ENCODE measurements at regions not wholly inside any gene's neighbourhood (a gene's known extent, or its start where the extent isn't known, plus 50 kb on each side); places are given as distances from the start of the nearest gene placed in this dataset.

DNA sequence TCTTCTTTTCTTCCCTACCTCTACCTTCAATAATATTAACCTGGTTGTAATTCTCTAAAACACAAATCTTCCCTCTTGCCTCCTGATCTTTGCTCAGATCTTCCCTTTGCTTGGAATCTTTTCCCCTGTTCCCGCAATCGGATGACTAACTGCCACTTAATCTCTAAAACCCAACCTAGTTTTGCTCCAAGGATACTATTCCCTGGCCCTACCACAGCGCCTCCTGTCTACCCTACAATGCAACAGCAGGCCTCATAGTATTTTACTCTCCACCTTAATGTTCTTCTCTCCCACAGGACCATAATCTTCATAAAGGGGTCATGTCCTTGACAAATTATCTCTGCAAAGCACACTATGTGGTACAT lies 246.8 kb upstream of the TNP1 start:
- Mint-ChIP-seq H3K9me3 (no peaks in the 10 kb centered on the region), H3K27ac (ENCODE audit: low read depth) (no peak overlapping the region), H3K27me3 (peaks cover 9% of the 10 kb centered on the region), H3K4me3 (no peak overlapping the region), H3K36me3 (ENCODE audit: insufficient read depth) (peaks cover 4% of the 10 kb centered on the region), H3K4me1 (no peaks in the 10 kb centered on the region)
- ATAC-seq (replicated peaks; ENCODE audit: extremely low read depth, poor library complexity, severe bottlenecking) (no peak), DNase-seq (ENCODE audit: low spot score in 2 of 2) (no peak)

DNA sequence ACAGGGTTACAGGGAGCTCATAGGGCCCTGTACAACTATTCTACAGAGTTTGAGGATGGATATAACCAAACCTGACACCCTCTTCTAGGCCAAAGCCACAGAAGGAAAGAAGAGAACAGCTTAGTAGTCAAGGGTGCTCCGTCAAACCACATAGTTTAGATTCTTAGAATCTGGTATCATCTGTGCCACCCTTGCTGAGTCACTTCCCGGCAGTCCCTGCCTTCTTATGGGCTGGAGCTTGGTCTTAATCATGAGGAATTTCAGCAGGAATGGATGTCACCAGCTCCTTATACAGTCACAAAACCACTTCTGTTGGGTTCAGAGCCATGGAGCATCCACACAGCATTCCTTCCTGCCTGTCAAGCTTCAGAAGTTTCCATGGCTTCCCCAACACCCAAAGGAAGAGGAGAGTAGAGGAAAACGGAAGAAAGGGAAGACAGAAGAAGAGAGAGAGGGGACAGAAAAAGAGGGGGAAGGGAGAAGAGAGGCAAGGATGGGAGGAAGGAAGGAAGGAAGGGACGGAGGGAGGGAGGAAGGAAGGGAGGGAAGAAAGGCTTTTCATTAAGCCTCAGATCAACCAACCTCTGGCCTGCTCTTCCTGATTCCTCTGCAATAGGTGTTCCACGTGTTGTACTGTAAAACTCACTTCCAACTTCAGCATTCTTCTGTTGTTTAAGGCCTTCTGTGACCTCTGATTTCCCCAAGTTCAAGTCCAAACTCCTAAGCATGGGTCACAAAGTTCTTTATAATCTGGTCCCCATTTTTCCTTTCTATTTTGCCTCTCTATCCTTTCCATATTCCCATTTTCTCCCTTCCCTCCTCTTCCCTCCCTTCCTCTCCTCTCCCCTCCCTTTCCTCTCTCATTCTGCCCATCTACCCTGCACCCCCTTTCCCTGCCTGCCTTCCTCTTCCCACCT lies 246.1 kb upstream of the TNP1 start:
- no peak overlapping the region for H3K27ac Mint-ChIP-seq (ENCODE audit: low read depth)
- ATAC-seq (replicated peaks; ENCODE audit: extremely low read depth, poor library complexity, severe bottlenecking): no peak
- H3K36me3 Mint-ChIP-seq (ENCODE audit: insufficient read depth): peaks cover 4% of the 10 kb centered on the region
- no peaks in the 10 kb centered on the region for H3K9me3 Mint-ChIP-seq
- peaks cover 10% of the 10 kb centered on the region for H3K27me3 Mint-ChIP-seq
- no peaks in the 10 kb centered on the region for H3K4me1 Mint-ChIP-seq
- no peak for DNase-seq (ENCODE audit: low spot score in 2 of 2)
- H3K4me3 Mint-ChIP-seq: no peak overlapping the region

DNA sequence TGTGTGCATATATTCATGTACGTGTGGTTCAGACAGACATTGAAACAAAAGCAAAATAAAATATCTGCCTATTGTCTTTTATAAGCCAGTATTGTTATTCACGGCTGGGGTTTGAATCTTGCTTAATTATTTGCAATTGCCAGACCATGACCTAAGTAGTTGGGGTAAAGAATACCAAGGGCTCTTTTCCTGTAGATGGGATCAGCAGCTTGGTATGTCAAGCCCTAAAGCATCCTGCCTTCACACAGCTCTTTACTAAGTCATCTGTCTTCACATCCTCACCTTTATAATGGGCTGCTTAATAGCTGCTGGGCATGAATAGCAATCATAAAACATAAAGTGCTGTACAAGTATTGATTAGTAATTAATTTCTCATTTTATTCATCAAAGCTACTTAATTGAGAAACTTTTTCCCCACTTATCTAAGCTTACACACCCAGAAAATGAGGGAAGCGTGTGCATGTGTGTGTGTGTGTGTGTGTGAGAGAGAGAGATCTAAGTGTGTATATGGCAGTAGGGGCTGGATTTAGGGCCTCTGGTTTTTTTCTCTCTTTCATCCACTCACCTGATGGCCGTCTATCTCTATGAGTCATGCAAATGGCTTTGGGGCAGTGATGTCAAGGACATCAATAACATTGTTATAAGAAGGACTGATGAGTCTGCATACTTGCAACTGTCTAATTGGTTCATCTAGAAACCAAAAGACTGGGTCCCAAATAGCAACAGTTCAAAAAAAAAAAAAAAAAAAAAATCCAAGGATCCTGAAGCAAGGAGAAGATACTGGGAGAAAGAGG lies 244.1 kb upstream of the TNP1 start:
- no peak overlapping the region for H3K27ac Mint-ChIP-seq (ENCODE audit: low read depth)

DNA sequence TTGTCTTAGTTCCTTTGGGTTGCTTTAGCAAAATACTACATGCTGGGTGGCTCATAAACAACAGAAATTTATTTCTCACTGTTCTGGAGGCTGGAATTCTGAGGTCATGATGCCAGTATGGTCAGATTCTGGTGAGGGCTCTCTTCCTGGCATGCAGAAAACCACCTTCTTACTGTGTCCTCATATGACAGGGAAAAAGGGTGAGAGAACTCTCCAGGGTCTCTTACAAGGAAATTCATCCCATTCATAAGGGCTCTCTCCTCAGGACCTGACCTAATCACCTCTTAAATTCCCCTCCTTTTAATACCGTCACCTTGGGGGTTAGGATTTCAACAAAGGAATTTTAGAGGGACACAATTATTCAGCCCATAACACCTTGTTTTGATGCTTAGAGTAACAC lies 243.1 kb upstream of the TNP1 start:
- H3K4me3 Mint-ChIP-seq: no peak overlapping the region
- H3K27me3 Mint-ChIP-seq: peaks cover 10% of the 10 kb centered on the region
- no peaks in the 10 kb centered on the region for H3K9me3 Mint-ChIP-seq
- no peak overlapping the region for H3K27ac Mint-ChIP-seq (ENCODE audit: low read depth)
- ATAC-seq (replicated peaks; ENCODE audit: extremely low read depth, poor library complexity, severe bottlenecking): no peak
- no peaks in the 10 kb centered on the region for H3K36me3 Mint-ChIP-seq (ENCODE audit: insufficient read depth)
- no peak for DNase-seq (ENCODE audit: low spot score in 2 of 2)
- H3K4me1 Mint-ChIP-seq: no peaks in the 10 kb centered on the region

More for the DNA sequence above, 244.1 kb upstream of the TNP1 start:
- H3K9me3 Mint-ChIP-seq: no peaks in the 10 kb centered on the region
- H3K36me3 Mint-ChIP-seq (ENCODE audit: insufficient read depth): no peaks in the 10 kb centered on the region
- ATAC-seq (replicated peaks; ENCODE audit: extremely low read depth, poor library complexity, severe bottlenecking): no peak
- no peak overlapping the region for H3K4me3 Mint-ChIP-seq
- DNase-seq (ENCODE audit: low spot score in 2 of 2): no peak
- no peaks in the 10 kb centered on the region for H3K4me1 Mint-ChIP-seq
- H3K27me3 Mint-ChIP-seq: peaks cover 10% of the 10 kb centered on the region

DNA sequence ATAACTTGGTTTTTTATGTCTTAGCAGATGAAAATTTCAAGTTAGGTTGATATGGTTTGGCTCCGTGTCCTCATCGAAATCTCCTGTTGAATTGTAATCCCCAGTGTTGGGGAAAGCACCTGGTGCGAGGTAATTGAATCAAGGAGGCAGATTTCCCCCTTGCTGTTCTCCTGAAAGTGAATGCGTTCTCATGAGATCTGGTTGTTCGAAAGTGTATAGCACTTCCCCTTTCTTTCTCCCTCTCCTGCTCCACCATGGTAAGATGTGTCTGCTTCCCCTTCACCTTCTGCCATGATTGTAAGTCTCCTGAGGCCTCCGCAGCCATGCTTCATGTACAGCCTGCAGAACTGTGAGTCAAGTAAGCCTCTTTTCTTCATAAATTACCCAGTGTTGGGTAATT lies 242.1 kb upstream of the TNP1 start:
- Mint-ChIP-seq H3K9me3 (no peaks in the 10 kb centered on the region), H3K36me3 (ENCODE audit: insufficient read depth) (no peaks in the 10 kb centered on the region), H3K27me3 (peaks cover 10% of the 10 kb centered on the region), H3K4me3 (no peak overlapping the region), H3K27ac (ENCODE audit: low read depth) (no peak overlapping the region), H3K4me1 (no peaks in the 10 kb centered on the region)
- no peak for DNase-seq (ENCODE audit: low spot score in 2 of 2)
- no peak for ATAC-seq (replicated peaks; ENCODE audit: extremely low read depth, poor library complexity, severe bottlenecking)

- no peak for ATAC-seq (replicated peaks; ENCODE audit: extremely low read depth, poor library complexity, severe bottlenecking)
- Mint-ChIP-seq H3K4me1 (no peaks in the 10 kb centered on the region), H3K27me3 (peaks cover 10% of the 10 kb centered on the region), H3K36me3 (ENCODE audit: insufficient read depth) (no peaks in the 10 kb centered on the region), H3K4me3 (no peak overlapping the region), H3K27ac (ENCODE audit: low read depth) (no peak overlapping the region), H3K9me3 (no peaks in the 10 kb centered on the region)
- DNase-seq (ENCODE audit: low spot score in 2 of 2): no peak
Observed at GRCh38 chr2:217099561-217099960, 239.7 kb upstream of the TNP1 start.

DNA sequence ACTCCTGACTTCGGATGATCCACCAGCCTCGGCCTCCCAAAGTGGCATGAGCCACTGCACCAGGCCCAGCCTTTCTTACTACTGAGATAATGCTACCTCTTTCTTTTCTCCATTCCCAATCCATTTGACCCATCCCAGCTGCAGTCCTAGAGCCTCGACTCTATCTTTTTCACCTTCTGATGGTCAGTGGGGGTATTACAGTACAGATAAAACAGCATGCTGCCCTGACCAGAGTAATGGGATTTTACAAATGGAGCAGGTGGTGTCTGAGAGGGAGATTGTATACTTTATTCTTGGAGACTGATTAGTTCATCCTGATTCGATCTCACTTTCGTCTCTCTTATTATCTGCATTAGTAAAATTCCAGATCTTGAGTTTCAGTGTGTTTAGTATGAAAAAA lies 238.6 kb upstream of the TNP1 start:
- no peak for DNase-seq (ENCODE audit: low spot score in 2 of 2)
- no peak overlapping the region for H3K27ac Mint-ChIP-seq (ENCODE audit: low read depth)
- no peaks in the 10 kb centered on the region for H3K4me1 Mint-ChIP-seq
- H3K9me3 Mint-ChIP-seq: no peaks in the 10 kb centered on the region
- H3K27me3 Mint-ChIP-seq: peaks cover 10% of the 10 kb centered on the region
- H3K36me3 Mint-ChIP-seq (ENCODE audit: insufficient read depth): no peaks in the 10 kb centered on the region
- H3K4me3 Mint-ChIP-seq: no peak overlapping the region
- no peak for ATAC-seq (replicated peaks; ENCODE audit: extremely low read depth, poor library complexity, severe bottlenecking)

DNA sequence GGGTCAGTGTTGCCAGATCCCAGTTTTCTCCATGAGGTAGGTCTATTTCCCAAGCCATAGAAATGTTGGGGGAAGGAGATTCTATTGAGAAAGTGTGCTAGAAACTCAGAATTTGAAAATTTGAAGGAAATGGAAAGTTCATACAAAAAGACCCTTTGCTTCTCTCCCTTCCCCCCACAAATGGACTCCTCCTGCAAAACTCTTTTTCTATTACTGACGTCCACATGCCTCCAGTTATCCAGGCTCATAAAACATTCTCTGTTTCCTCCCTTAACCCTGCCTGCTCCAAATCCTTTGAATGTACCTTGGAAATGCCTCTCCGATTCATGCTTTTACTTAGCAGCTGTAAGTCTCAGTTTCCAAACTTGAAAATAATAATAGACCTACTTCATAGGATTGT lies 237.5 kb upstream of the TNP1 start:
- Mint-ChIP-seq H3K4me1 (no peaks in the 10 kb centered on the region), H3K27me3 (peaks cover 8% of the 10 kb centered on the region), H3K9me3 (no peaks in the 10 kb centered on the region), H3K27ac (ENCODE audit: low read depth) (no peak overlapping the region), H3K36me3 (ENCODE audit: insufficient read depth) (no peaks in the 10 kb centered on the region), H3K4me3 (no peak overlapping the region)
- ATAC-seq (replicated peaks; ENCODE audit: extremely low read depth, poor library complexity, severe bottlenecking) (no peak), DNase-seq (ENCODE audit: low spot score in 2 of 2) (no peak)

- H3K4me3 Mint-ChIP-seq: no peak overlapping the region
- no peaks in the 10 kb centered on the region for H3K4me1 Mint-ChIP-seq
- no peak overlapping the region for H3K27ac Mint-ChIP-seq (ENCODE audit: low read depth)
Observed at GRCh38 chr2:217096474-217097225, 236.8 kb upstream of the TNP1 start.

DNA sequence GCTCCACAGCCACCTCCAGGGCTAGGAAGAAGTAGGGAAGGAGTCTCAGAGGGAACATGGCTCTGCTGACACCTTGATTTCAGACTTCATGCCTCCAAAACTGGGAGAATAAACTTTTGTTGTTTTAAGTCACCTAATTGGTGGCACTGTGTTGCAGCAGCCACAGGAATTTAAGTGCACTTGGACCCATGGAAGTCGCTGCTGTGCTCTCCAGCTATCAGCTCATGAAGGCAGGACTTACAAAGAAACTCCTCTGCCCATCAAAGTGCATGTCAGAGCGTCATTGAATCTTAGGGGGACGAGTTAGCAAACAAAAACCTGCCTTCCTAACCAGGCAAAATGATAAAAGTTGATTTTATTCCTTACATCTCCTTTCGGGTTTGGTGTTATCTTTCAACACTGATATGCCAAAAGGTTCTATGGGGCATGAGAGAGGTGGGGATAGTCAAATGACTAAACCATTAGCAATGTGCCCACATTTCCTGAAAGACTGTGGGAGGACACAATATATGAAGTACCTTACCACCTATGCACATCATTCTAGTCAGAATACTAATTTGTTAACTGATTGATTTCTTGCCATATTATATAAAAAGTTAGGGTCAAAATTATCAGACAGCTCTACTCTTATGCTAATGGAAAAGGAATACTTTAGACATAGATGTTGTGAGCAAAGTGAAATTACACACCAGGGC lies 235.8 kb upstream of the TNP1 start:
- Mint-ChIP-seq H3K27ac (ENCODE audit: low read depth) (no peak overlapping the region), H3K4me3 (no peak overlapping the region), H3K4me1 (no peaks in the 10 kb centered on the region), H3K36me3 (ENCODE audit: insufficient read depth) (no peaks in the 10 kb centered on the region), H3K9me3 (no peaks in the 10 kb centered on the region), H3K27me3 (peaks cover 17% of the 10 kb centered on the region)
- no peak for ATAC-seq (replicated peaks; ENCODE audit: extremely low read depth, poor library complexity, severe bottlenecking)
- no peak for DNase-seq (ENCODE audit: low spot score in 2 of 2)

More at GRCh38 chr2:217096474-217097225, 236.8 kb upstream of the TNP1 start:
- Mint-ChIP-seq H3K27me3 (peaks cover 8% of the 10 kb centered on the region), H3K9me3 (no peaks in the 10 kb centered on the region), H3K36me3 (ENCODE audit: insufficient read depth) (no peaks in the 10 kb centered on the region)
- no peak for ATAC-seq (replicated peaks; ENCODE audit: extremely low read depth, poor library complexity, severe bottlenecking)
- DNase-seq (ENCODE audit: low spot score in 2 of 2): no peak

GRCh38 chr2:217092710-217093379 lies 233.0 kb upstream of the TNP1 start:
- peaks cover 17% of the 10 kb centered on the region for H3K27me3 Mint-ChIP-seq

DNA sequence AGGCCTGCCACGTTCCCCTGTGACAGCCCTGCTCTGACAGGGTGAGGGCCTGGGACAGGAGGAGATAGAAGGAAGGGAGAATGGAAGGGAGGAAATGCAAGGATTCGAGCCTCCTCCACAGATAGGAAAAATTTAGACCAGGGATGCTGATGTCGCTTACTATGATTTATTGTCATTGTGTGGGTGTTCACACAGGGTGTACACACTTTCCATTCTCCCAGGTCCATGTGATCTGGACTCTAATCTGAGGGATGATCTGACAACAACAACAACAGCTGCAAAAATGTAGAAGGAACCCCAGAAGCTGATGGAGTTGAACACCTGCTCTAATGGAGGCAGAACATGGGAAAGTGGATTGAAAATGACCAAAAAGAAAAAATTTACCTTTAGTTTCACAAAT lies 231.7 kb upstream of the TNP1 start:
- no peak overlapping the region for H3K4me3 Mint-ChIP-seq
- no peaks in the 10 kb centered on the region for H3K9me3 Mint-ChIP-seq
- DNase-seq (ENCODE audit: low spot score in 2 of 2) (no peak), ATAC-seq (replicated peaks; ENCODE audit: extremely low read depth, poor library complexity, severe bottlenecking) (no peak)
- peaks cover 6% of the 10 kb centered on the region for H3K4me1 Mint-ChIP-seq
- peaks cover 17% of the 10 kb centered on the region for H3K27me3 Mint-ChIP-seq
- H3K36me3 Mint-ChIP-seq (ENCODE audit: insufficient read depth): no peaks in the 10 kb centered on the region
- peak overlapping the region; percentile 3 for H3K27ac Mint-ChIP-seq (ENCODE audit: low read depth)

More at GRCh38 chr2:217092710-217093379, 233.0 kb upstream of the TNP1 start:
- Mint-ChIP-seq H3K4me3 (no peak overlapping the region), H3K9me3 (no peaks in the 10 kb centered on the region), H3K4me1 (peaks cover 6% of the 10 kb centered on the region), H3K36me3 (ENCODE audit: insufficient read depth) (no peaks in the 10 kb centered on the region), H3K27ac (ENCODE audit: low read depth) (no peak overlapping the region)
- ATAC-seq (replicated peaks; ENCODE audit: extremely low read depth, poor library complexity, severe bottlenecking): no peak
- DNase-seq (ENCODE audit: low spot score in 2 of 2): no peak
